Small intestine (tissue), 7 donors: ENCODE measurements at regions not wholly inside any gene's neighbourhood (a gene's known extent, or its start where the extent isn't known, plus 50 kb on each side); places are given as distances from the start of the nearest gene placed in this dataset.
"Not testable (repeated sequence)": the region's sequence is repeated elsewhere in the genome, so short reads cannot be mapped to it uniquely, and the experiment has no call there.

Experiments
- DNase-seq, 2 donors: peaks; one replicate each; pipeline versions ENCODE4 v3.0.0 to v3.0.0-alpha.2; 2013
- FAIRE-seq: peaks from 2 replicates; lab custom pipeline; 2012; peaks lifted over from hg19 to GRCh38; lab: Jason Lieb, UNC
- H3K27ac ChIP-seq, 3 donors: one replicate each; pipeline ENCODE4 v1.5.1; 2013; ENCODE audit warnings: low read length in 2 of 3, mild to moderate bottlenecking in 2 of 3, control low read depth in 1 of 3, inconsistent platforms in 1 of 3, low read depth in 1 of 3, moderate library complexity in 1 of 3
- H3K27me3 ChIP-seq, 3 donors: one replicate each; pipeline ENCODE4 v1.6.1; 2013; ENCODE audit warnings: low read length in 3 of 3, inconsistent platforms in 1 of 3; ENCODE audit not compliant: control insufficient read depth in 3 of 3, insufficient read depth in 3 of 3
- H3K36me3 ChIP-seq, 3 donors: one replicate each; pipeline ENCODE4 v1.6.1; 2013; ENCODE audit warnings: low read length in 3 of 3, inconsistent platforms in 1 of 3, low read depth in 1 of 3, mild to moderate bottlenecking in 1 of 3, moderate library complexity in 1 of 3; ENCODE audit not compliant: control insufficient read depth in 3 of 3, insufficient read depth in 2 of 3
- H3K4me1 ChIP-seq, 3 donors: one replicate each; pipeline ENCODE4 v1.6.1; 2013; ENCODE audit warnings: low read length in 2 of 3, inconsistent platforms in 1 of 3, low read depth in 1 of 3, mild to moderate bottlenecking in 1 of 3, moderate library complexity in 1 of 3; ENCODE audit not compliant: control insufficient read depth in 3 of 3, insufficient read depth in 2 of 3
- H3K4me3 ChIP-seq, 3 donors: one replicate each; pipeline ENCODE4 v1.5.1; 2013; ENCODE audit warnings: low read length in 3 of 3, control low read depth in 1 of 3, inconsistent platforms in 1 of 3, low read depth in 1 of 3, mild to moderate bottlenecking in 1 of 3, moderate library complexity in 1 of 3
- H3K9me3 ChIP-seq, 2 donors: one replicate each; pipeline ENCODE4 v1.6.1; 2013; ENCODE audit warnings: low read depth in 1 of 2, low read length in 1 of 2; ENCODE audit not compliant: control insufficient read depth in 2 of 2, insufficient read depth in 1 of 2
- WGBS, 3 donors: extraction: QIAGEN DNeasy Blood & Tissue Kit; methylation state at CpG; one replicate each; pipeline ENCODE4 v1.1.7; 2013; 5-methylcytosine and 5-hydroxymethylcytosine counted together
- donor health status: healthy with polysubstance abuse.
- donor health status: control.
- donor health status: control.
- donor health status: Bipolar disorder and iron deficiency.
- donor health status: healthy.

DNA sequence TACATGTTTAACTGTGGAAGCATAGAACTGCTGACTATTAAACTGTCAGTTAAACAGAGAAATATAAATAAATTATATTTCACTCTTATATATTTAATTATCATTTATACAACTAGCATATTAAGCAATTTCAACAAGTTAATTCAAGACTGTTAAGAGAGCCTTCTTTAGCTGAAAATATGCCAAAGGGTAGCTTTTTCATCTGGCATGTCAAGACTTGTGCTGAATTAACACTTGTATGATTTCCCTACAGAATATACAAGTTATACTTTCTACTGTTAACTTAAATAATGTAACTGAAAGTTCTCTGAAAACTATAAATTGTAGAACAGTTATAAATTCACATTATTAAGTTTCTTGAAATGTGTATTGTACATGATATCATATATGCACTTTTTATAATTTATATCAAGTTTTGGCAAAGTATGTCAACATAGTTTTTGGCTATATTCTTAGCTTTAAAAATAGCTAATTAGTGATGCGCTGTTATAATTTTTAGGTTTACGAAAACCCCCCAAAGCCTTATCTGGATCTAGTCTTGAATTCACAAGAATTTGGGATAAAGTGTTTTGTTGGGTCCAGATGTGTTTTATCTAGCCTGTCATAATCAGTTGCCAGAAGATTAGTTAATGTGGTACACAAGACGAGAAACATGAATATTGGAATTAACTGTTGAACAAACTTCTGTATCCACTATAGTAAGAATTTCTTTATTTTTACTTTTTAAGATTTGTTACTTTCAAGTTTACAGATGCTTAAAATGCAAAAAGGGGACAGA is 231.1 kb upstream of the FOXP2 start:
- Histone ChIP-seq H3K27me3 (no peaks in the 10 kb centered on the region), H3K36me3 (peaks cover 0 to 5% (median 0%) of the 10 kb centered on the region in 3 donors), H3K4me3 (no peak overlapping the region), H3K4me1 (no peaks in the 10 kb centered on the region), H3K9me3 (no peaks in the 10 kb centered on the region), H3K27ac (no peak overlapping the region)
- no peak for DNase-seq
- 75 to 89% (median 89%) methylated on average over 3 of the region's 3 CpGs for whole genome bisulfite sequencing, 3 donors
- no peak for FAIRE-seq

DNA sequence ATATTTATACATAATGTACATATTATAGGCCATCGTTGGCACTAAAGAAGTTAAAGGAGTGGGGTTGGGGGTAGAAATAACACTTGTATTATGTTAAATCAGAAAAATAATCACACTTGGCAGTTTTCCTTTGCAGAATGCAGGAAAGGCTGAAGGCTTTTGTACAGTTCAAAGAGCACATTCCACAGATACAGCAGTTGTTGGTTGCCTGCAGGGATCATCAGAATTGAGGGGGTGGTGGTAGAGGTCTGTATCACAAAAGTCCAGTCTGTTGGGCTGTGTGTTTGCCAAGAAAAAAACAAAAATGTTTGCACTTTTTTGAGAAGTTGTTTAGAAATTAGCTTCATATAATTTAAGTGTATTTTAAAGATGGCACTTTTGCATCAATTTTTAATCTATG is 231.8 kb upstream of the FOXP2 start:
- FAIRE-seq (no peak), DNase-seq (peak; percentile 6 to 11)
- Histone ChIP-seq H3K4me1 (no peaks in the 10 kb centered on the region), H3K4me3 (no peak overlapping the region), H3K9me3 (no peaks in the 10 kb centered on the region), H3K27ac (no peak overlapping the region), H3K27me3 (no peaks in the 10 kb centered on the region), H3K36me3 (peaks cover 0 to 5% (median 0%) of the 10 kb centered on the region in 3 donors)
- WGBS, 3 donors: 16 to 39% (median 32%) methylated on average over 1 of the region's 1 CpG

DNA sequence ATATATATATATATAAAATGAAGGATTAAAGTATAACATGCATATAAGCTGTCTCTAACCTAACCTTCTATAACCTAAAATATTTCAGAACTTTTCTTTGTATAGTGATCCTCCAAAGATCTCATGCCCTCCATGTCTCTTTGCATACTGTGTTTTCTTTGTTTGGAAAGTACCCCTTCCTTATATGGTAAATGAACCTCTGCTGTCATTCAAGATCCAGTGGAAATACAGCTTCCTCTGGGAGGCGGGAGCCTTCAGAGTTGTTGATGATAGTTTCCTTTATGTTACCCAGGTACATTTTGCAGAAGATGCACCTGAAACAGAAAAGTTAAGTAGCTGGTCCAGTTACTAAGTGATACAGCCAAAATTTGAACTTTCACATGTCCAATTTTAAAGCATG is 233.3 kb upstream of the FOXP2 start:
- WGBS, 3 donors: 81 to 93% (median 87%) methylated on average over 1 of the region's 1 CpG
- no peak overlapping the region for H3K27ac ChIP-seq
- no peaks in the 10 kb centered on the region for H3K9me3 ChIP-seq
- DNase-seq: no peak
- H3K36me3 ChIP-seq: no peaks in the 10 kb centered on the region
- no peak for FAIRE-seq
- H3K4me1 ChIP-seq: no peaks in the 10 kb centered on the region
- no peaks in the 10 kb centered on the region for H3K27me3 ChIP-seq
- H3K4me3 ChIP-seq: no peak overlapping the region

DNA sequence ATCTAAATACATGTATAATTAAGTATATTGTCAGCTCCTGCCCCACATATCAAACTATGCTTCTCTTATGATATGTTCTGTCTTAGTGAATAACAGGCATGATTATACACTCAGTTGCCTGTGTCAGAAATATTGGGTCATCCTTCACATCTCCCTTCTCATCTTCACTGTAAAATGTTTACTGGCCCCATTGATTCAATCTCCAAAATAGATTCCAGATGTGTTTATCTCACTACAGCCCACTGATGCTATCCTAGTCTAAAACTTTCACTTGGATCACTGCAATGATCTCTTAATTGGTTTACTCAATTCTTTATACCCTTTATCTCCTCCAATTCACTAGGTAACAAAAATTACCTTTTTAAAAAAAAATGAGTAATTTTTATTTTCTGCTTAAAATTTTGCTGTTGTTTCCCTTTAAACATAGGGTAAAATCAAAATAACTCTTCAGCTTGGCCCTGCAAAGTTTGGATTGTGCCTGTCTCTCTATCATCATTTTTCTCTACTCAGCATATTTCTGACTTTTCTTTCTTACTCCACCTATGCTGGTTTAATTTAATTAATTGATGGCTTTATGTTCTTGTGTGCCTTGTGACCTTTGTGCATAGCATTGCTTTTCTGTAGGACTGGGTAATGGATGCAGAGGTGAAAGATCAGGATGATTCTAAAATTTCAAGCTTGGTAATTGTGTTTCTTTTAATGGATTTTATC is 233.9 kb upstream of the FOXP2 start:
- Histone ChIP-seq H3K27me3 (no peaks in the 10 kb centered on the region), H3K4me1 (no peaks in the 10 kb centered on the region), H3K36me3 (no peaks in the 10 kb centered on the region), H3K4me3 (no peak overlapping the region), H3K9me3 (no peaks in the 10 kb centered on the region), H3K27ac (no peak overlapping the region)
- no peak for FAIRE-seq
- no peak for DNase-seq

DNA sequence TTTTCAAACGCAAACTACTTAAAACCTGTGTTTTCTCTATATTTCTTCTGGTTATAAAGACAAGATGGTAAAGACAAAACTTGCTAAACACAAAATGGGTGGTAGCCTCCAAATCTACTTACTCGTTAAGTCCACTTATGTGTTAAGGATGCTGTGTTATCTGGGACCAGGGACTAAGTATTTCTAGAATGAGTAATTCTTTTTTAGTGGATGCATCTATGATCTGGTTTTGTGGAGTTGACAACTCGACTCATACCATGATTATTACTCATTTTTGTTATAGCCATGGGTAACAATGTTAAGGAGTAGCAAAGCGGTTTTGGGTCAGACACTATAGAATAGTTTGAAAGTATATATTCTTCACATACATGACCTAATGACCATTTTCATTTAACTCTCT is 239.5 kb upstream of the FOXP2 start:
- peaks cover 0 to 5% of the 10 kb centered on the region in 2 donors for H3K9me3 ChIP-seq
- 76 to 89% (median 80%) methylated on average over 4 of the region's 4 CpGs for WGBS, 3 donors
- H3K27me3 ChIP-seq: no peaks in the 10 kb centered on the region
- no peaks in the 10 kb centered on the region for H3K4me1 ChIP-seq
- no peaks in the 10 kb centered on the region for H3K36me3 ChIP-seq
- no peak overlapping the region for H3K4me3 ChIP-seq
- DNase-seq: no peak
- FAIRE-seq: no peak
- H3K27ac ChIP-seq: no peak overlapping the region

DNA sequence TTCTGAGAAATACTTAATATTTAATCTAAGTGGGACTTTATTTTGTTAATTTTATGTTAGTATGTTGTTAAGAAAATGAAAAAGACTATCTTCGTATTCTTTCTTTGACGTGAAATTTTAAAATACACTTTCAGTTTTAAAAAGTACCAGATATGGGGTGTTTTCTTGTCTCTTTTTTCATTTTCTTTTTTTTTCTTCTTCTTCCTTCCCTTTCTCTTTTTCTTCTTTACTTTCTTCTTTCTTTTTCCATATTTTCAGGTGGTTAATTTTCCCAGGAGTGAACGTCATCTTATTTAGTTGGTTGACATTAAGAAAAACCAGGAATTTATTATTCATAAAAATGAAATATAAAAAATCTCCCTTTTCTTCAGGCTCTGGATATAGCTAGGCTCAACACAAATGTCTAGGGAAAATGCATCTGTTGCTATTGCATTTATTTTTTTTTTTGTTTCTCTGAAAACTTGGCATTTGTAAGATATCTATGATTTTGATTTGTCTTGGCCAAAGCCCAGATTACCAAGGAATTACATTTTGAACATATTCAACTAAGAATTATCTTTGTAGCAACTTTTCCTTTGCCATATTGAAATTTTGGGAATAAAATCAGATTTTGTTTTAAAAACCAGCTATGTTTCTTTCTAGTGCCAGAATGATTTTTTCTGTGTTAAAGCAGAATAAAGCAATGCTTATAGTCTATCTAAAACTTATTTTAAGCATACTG is 241.3 kb upstream of the FOXP2 start:
- H3K27ac ChIP-seq: no peak overlapping the region
- no peak for FAIRE-seq
- no peak overlapping the region for H3K4me3 ChIP-seq
- no peaks in the 10 kb centered on the region for H3K4me1 ChIP-seq
- WGBS, 3 donors: 87 to 95% (median 90%) methylated on average over 3 of the region's 3 CpGs
- peaks cover 0 to 21% of the 10 kb centered on the region in 2 donors for H3K9me3 ChIP-seq
- DNase-seq: no peak
- peaks cover 0 to 3% (median 0%) of the 10 kb centered on the region in 3 donors for H3K36me3 ChIP-seq
- H3K27me3 ChIP-seq: no peaks in the 10 kb centered on the region

DNA sequence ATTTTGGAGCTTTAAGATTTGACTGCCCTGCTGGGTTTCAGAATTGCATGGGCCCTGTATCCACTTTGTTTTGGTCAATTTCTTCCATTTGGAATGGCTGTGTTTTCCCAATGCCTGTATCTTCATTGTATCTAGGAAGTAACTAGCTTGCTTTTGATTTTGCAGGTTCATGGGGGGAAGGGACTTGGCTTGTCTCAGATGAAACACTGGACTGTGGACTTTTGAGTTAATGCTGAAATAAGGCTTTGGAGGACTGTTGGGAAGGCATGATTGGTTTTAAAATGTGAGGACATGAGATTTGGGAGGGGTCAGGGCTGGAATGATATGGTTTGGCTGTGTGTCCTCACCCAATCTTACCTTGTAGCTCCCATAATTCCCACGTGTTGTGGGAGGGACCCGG is 245.2 kb upstream of the FOXP2 start:
- H3K27ac ChIP-seq, H3K27me3 ChIP-seq, H3K4me1 ChIP-seq, DNase-seq, FAIRE-seq, H3K36me3 ChIP-seq, H3K4me3 ChIP-seq: not testable (repeated sequence)
- WGBS, 3 donors: 84 to 91% (median 88%) methylated on average over 2 of the region's 2 CpGs
- H3K9me3 ChIP-seq: peaks cover 0 to 33% of the 10 kb centered on the region in 2 donors

DNA sequence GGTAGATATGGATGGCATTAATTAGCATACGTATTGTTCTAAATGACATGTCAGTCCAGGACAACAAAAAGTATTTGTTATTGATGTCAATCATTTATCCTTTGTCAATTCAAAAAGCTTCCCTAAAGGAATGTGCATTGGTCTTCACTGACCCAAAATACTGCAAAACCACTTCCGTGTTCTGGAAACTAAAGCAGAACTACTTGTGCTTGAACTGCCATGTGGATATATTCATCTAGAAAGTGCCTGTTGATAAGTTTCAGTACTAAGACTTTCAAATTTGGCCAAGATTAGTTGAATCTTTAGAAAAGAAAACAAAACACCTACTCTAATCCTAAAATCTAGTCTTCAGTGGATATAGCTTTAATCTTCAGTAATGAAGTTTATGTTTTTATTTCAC is 242.1 kb upstream of the PPP1R3A start:
- Histone ChIP-seq H3K4me3 (no peak overlapping the region), H3K27ac (no peak overlapping the region), H3K27me3 (no peaks in the 10 kb centered on the region), H3K4me1 (no peaks in the 10 kb centered on the region), H3K36me3 (no peaks in the 10 kb centered on the region), H3K9me3 (no peaks in the 10 kb centered on the region)
- 82 to 94% (median 86%) methylated on average over 2 of the region's 2 CpGs for WGBS, 3 donors
- DNase-seq (no peak), FAIRE-seq (no peak)
